HFF-Myc (cell line): ENCODE measurements at regions not wholly inside any gene's neighbourhood (a gene's known extent, or its start where the extent isn't known, plus 50 kb on each side); places are given as distances from the start of the nearest gene placed in this dataset.
"Not testable (repeated sequence)": the region's sequence is repeated elsewhere in the genome, so short reads cannot be mapped to it uniquely, and the experiment has no call there.

Experiments used
- DNase-seq: peaks from one replicate; pipeline ENCODE4 v3.0.0-alpha.2; 2011; ENCODE audit warnings: low read depth; ENCODE audit errors: extremely low read depth
- H3K4me3 ChIP-seq: replicated peaks from 2 replicates; pipeline ENCODE4 v1.5.1; 2011; ENCODE audit warnings: low read depth, mild to moderate bottlenecking, control low read depth, low read length
- CTCF ChIP-seq: IDR thresholded peaks from 2 replicates; pipeline ENCODE4 v1.5.1; 2012; ENCODE audit warnings: mild to moderate bottlenecking, low read depth, low read length, control low read depth; ENCODE audit errors: missing control alignments

GRCh38 chr3:35088943-35089342 lies 550.4 kb upstream of the ARPP21 start:
- H3K4me3 ChIP-seq, result no peak overlapping the region
- DNase-seq, result no peak
- TF ChIP-seq CTCF, result no peak

GRCh38 chr3:35114686-35115085 lies 524.6 kb upstream of the ARPP21 start:
- H3K4me3 ChIP-seq, result no peak overlapping the region
- no peak for DNase-seq
- no peak for TF ChIP-seq CTCF

- TF ChIP-seq CTCF, result no peak
- no peak for DNase-seq
- H3K4me3 ChIP-seq, result no peak overlapping the region
Measured at GRCh38 chr3:35120026-35120425, 519.3 kb upstream of the ARPP21 start.

- DNase-seq, result no peak
- H3K4me3 ChIP-seq, result no peak overlapping the region
- TF ChIP-seq CTCF, result no peak
Measured at GRCh38 chr3:35137612-35138011, 501.7 kb upstream of the ARPP21 start.

- TF ChIP-seq CTCF, result no peak
- H3K4me3 ChIP-seq, result no peak overlapping the region
Measured at GRCh38 chr3:35141406-35141805, 497.9 kb upstream of the ARPP21 start.

GRCh38 chr3:35144011-35144410 lies 495.3 kb upstream of the ARPP21 start:
- no peak for TF ChIP-seq CTCF
- H3K4me3 ChIP-seq, result no peak overlapping the region
- DNase-seq, result no peak

More at GRCh38 chr3:35141406-35141805, 497.9 kb upstream of the ARPP21 start:
- no peak for DNase-seq

GRCh38 chr3:35146256-35147035 lies 492.9 kb upstream of the ARPP21 start:
- DNase-seq, H3K4me3 ChIP-seq: not testable (repeated sequence)
